Epithelial cell of prostate (primary cell): ENCODE measurements at regions not wholly inside any gene's neighbourhood (a gene's known extent, or its start where the extent isn't known, plus 50 kb on each side); places are given as distances from the start of the nearest gene placed in this dataset.

Experiments used
- DNase-seq: peaks from one replicate; pipeline ENCODE4 v3.0.0-alpha.2; 2011; ENCODE audit warnings: low read depth, low spot score
- H3K27ac ChIP-seq: fragments of 450-650 bp; 2 replicates; pipeline ENCODE4 v1.5.1; 2017; ENCODE audit warnings: mild to moderate bottlenecking

GRCh38 chr1:101645810-101646209 lies 350.9 kb downstream of the OLFM3 start:
- no peak overlapping the region for H3K27ac ChIP-seq
- DNase-seq, result no peak

DNA sequence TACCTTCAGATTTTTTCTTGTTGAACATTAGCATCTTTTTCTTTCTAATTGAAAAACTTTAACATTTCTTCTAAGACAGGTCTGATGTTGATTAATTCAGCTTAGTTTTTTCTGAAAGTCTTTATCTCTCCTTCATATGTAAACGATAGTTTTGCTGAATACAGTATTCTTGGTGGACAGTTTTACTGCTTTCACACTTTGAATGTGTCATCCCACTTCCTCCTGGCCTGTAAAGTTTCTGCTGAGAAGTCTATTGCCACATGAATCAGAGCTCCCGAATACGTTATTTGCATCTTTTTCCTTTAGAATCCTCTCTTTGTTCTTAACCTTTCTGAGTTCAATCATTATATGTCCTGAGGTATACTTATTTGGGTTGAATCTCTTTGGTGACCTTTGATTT lies 344.2 kb downstream of the OLFM3 start:
- H3K27ac ChIP-seq, result no peak overlapping the region

GRCh38 chr1:101653482-101653946 lies 343.2 kb downstream of the OLFM3 start:
- no peak overlapping the region for H3K27ac ChIP-seq
- DNase-seq, result no peak

More for the DNA sequence above, 344.2 kb downstream of the OLFM3 start:
- DNase-seq, result no peak

DNA sequence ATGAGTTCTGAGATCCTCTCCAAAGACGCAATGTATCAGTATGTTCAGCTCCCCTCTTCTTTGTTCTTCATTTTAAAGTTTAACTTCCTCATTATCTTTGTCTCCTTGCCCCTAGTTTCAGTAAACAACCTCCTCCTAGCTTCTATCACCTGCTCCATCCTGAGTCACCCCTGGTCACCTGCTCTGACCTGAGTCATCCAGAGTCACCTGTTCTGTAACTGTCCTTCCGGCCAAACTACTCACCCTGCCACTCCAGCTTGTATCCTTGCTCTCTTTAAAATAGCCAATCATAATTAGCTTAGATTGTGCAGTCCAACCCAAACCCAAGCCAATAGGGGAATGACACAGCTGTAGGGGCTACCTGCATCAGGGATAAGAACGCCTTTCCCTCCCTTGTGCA lies 332.0 kb downstream of the OLFM3 start:
- no peak overlapping the region for H3K27ac ChIP-seq
- DNase-seq, result no peak

DNA sequence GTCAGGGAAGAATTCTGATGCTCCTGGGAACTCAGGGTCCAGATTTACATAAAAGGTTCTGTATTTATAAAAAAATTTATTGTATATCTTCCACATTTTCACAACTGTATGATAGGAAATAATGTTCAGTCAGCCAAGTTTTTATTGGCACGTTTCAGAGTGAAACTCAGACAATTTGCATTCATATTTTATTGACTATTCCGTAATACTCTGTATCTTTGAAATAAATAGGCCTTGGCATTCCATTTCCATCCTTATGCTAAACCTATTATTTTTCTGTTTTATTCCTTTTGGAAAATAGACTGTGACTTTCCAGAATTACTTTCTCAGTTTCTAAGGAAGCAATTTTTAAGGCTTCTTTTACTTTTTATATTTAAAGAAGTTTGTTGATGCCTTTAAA lies 329.0 kb downstream of the OLFM3 start:
- no peak for DNase-seq
- no peak overlapping the region for H3K27ac ChIP-seq

DNA sequence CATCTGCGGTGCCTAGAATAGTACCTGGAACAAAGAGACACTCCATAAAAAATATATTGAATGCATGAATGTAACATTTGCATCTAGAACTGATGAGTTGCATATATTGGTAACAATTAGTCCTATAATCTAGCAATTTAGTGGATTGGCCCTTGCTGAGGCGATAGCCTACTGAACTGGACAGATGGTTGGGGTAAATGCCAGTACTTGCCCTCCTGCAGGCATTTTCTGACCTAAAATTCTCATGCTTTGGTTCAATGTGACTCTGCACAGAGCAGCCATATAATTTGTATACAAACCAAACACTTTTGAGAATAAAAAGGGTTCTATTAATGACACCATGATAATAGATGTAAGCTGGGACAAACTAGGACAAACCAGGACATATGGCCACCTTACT lies 313.6 kb downstream of the OLFM3 start:
- no peak overlapping the region for H3K27ac ChIP-seq

DNA sequence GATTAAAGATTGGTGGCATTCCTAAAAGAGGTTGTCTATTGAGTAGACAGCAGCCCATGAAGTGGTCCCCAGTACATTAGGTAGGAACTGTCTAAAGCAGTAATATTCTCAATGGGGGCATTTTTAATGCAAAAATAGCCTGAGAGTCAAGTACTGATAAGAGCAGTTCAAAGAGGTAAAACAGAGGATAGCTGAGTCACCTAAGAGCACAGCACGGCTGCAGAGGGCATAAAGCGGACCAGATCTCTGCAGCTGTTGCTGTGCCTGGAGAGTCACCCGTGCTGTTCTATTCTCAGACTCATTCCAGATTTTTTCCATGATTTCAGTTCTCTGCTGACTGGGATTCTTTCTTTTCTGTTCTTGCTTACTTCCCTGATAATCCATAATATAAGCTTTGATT lies 313.2 kb downstream of the OLFM3 start:
- DNase-seq, result no peak
- no peak overlapping the region for H3K27ac ChIP-seq

More for the DNA sequence above, 313.6 kb downstream of the OLFM3 start:
- no peak for DNase-seq

DNA sequence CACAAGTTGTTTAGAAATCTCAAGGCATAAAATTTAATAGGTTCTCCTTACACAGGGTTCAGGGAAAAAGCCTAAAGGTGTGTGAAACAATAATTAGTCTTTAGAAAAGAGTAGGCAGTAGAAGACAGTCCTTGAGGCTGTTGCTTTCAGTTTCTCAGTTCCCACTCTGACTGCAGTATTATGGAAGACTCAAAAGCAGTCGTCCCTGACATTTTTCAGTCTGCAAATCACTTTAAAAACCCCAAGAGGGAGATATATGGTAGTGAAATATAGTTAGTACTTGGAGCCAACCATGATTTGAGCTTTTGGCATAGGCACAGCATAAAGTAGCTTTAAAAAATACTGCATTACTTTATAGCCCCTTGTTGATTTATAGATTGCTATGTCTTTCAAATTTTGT lies 299.7 kb downstream of the OLFM3 start:
- DNase-seq, result no peak
- no peak overlapping the region for H3K27ac ChIP-seq

GRCh38 chr1:101698681-101699080 lies 298.0 kb downstream of the OLFM3 start:
- H3K27ac ChIP-seq, result no peak overlapping the region
- no peak for DNase-seq

- H3K27ac ChIP-seq, result no peak overlapping the region
- DNase-seq, result no peak
These were observed 291.8 kb downstream of the OLFM3 start for GRCh38 chr1:101704895-101705294.

GRCh38 chr1:101706366-101706765 lies 290.4 kb downstream of the OLFM3 start:
- DNase-seq, result no peak

GRCh38 chr1:101709721-101710120 lies 287.0 kb downstream of the OLFM3 start:
- no peak for DNase-seq
- no peak overlapping the region for H3K27ac ChIP-seq

More at GRCh38 chr1:101706366-101706765, 290.4 kb downstream of the OLFM3 start:
- H3K27ac ChIP-seq, result no peak overlapping the region

- no peak for DNase-seq
- H3K27ac ChIP-seq, result no peak overlapping the region
These were observed 283.0 kb downstream of the OLFM3 start for GRCh38 chr1:101713760-101714159.

- no peak for DNase-seq
- no peak overlapping the region for H3K27ac ChIP-seq
These were observed 273.3 kb downstream of the OLFM3 start for GRCh38 chr1:101723415-101723814.

- H3K27ac ChIP-seq, result no peak overlapping the region
These were observed 268.7 kb downstream of the OLFM3 start for GRCh38 chr1:101728029-101728428.

GRCh38 chr1:101730559-101730958 lies 266.2 kb downstream of the OLFM3 start:
- no peak overlapping the region for H3K27ac ChIP-seq
- DNase-seq, result no peak

More at GRCh38 chr1:101728029-101728428, 268.7 kb downstream of the OLFM3 start:
- no peak for DNase-seq

DNA sequence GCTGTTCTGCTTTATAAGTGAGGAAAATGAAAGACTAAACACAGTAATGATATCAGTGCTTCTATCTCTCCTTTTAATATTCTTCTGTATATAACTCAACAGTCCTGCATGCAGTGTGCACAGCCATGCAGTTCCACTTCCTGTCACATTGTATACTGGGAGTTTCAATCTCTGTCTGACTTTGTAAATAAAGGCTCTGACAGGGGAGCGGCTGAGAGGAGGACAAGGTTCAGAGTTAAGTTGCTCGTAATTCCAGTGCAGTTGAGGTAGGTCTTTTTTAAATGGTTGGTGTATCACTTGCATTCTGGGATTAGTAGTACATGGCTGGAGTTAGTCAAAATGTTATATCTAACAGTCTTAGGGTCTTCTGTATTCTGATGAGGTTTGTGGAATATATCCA lies 264.5 kb downstream of the OLFM3 start:
- DNase-seq, result no peak
- H3K27ac ChIP-seq, result no peak overlapping the region

- no peak overlapping the region for H3K27ac ChIP-seq
- DNase-seq, result no peak
These were observed 263.4 kb downstream of the OLFM3 start for GRCh38 chr1:101733340-101733739.

- DNase-seq, result no peak
- H3K27ac ChIP-seq, result peak overlapping the region; percentile 39
These were observed 258.3 kb downstream of the OLFM3 start for GRCh38 chr1:101738475-101738874.

DNA sequence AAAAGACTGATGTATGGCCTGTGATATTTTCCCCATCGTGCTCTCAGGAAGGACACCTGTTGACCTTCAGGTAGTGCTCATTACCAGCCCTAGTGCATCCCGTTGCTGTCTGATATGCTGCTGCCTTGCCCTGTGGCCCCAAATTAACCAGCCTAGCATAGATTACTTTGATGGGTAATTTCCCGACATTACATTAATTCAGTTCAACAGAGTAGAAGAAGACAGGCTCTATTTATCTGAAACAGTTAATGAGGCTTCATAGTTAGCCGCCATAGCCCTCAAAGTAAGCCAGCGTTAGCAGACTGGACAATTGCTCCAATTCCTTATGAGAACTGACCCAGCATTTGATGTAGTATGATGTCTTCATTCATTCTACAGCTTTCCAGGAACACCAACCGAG lies 257.6 kb downstream of the OLFM3 start:
- DNase-seq, result no peak
- H3K27ac ChIP-seq, result peak overlapping the region; percentile 39

DNA sequence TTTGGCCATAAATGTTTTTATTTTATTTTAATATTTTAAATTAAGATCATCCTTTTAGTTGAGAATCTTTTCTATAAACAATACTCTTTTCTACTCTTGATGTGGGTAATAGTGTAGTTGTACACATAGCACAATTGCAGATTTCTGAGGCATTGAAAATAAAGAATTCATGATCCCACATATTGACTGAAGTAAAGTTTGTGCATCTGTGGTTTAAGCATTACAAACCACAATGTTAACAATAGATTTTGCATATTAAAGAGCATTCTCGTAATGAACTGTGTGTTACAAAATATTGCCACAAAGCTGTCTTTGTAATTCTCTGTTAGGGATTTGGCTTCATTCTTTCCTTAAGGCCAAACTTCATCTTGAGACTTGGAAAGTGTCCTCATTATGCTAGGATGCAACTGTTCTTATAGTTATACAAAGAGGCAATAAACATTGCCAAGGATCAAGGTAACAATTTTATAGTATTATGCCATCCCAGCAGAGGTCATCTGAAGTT lies 256.8 kb downstream of the OLFM3 start:
- DNase-seq, result no peak
- no peak overlapping the region for H3K27ac ChIP-seq

- DNase-seq, result no peak
- no peak overlapping the region for H3K27ac ChIP-seq
These were observed 254.8 kb downstream of the OLFM3 start for GRCh38 chr1:101741910-101742309.

DNA sequence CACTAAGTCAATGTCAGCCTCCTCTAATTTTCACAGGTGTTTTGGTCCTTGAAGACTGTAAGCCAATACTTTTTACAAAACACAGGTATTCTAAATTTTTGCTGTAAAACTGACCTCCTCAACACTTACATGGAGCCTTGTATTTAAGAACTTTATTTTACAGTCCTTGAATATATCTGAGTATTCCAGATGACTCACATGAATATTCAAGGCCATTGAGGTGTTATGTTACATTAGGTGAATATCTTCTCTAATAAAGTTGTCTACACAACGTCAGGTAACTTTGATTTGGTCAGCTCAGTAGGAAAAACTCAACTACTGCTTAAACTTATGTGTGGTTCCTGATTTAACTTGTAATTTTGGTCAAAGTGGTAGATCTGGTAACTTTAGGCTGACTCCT lies 254.2 kb downstream of the OLFM3 start:
- no peak overlapping the region for H3K27ac ChIP-seq
- DNase-seq, result no peak
